Keratinocyte (primary cell): ENCODE measurements at regions not wholly inside any gene's neighbourhood (a gene's known extent, or its start where the extent isn't known, plus 50 kb on each side); places are given as distances from the start of the nearest gene placed in this dataset.

Experiments used
- CTCF ChIP-seq, 3 experiments: IDR thresholded peaks in 1 of 3; conservative IDR thresholded peaks in 1 of 3; optimal IDR thresholded peaks in 1 of 3; 2 replicates in 2 of 3; 3 replicates in 1 of 3; pipeline versions ENCODE3 to v1.5.1; 2011; ENCODE audit warnings: low read length in 3 of 3, mild to moderate bottlenecking in 3 of 3, moderate library complexity in 2 of 3, control low read depth in 1 of 3, inconsistent platforms in 1 of 3; ENCODE audit not compliant: insufficient read depth in 2 of 3; ENCODE audit errors: extremely low read depth in 1 of 3
- EZH2 ChIP-seq: IDR thresholded peaks from one replicate; pipeline ENCODE4 v1.6.1; 2012; ENCODE audit warnings: inconsistent platforms, mild to moderate bottlenecking, low read length, moderate library complexity

- no peak for TF ChIP-seq CTCF (optimal IDR thresholded peaks at IDR 0.05 in 1 of 3, IDR thresholded peaks at IDR 0.05 in 1 of 3, conservative IDR thresholded peaks at IDR 0.05 in 1 of 3; ENCODE audit: extremely low read depth in 1 of 3, insufficient read depth in 2 of 3, low read length in 3 of 3)
- TF ChIP-seq EZH2 = no peak
Measured at GRCh38 chr18:60987963-60988362, 345.3 kb upstream of the CDH20 start.
